ENCODE measurements at regions not wholly inside any gene's neighbourhood (a gene's known extent, or its start where the extent isn't known, plus 50 kb on each side); places are given as distances from the start of the nearest gene placed in this dataset.

DNA sequence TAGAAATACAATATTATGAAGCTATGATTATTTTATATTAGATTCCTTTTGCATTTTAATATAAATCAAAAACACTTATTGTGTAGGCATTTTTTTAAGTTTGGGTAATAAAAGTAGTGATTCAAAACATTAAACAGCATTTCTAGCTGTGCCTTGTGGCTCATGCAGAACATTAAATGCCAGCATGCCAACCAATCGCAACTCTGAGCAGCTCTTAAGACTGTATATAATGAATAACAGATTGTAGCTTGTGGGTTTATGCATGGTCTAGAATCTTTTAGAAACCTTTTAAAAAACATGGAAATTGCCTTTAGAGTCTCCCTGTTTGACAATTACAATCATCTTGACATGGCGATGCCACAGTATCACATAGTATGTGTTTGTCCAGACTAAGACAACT is 903.8 kb downstream of the EFNA5 start:
- DNase-seq: no peak

DNA sequence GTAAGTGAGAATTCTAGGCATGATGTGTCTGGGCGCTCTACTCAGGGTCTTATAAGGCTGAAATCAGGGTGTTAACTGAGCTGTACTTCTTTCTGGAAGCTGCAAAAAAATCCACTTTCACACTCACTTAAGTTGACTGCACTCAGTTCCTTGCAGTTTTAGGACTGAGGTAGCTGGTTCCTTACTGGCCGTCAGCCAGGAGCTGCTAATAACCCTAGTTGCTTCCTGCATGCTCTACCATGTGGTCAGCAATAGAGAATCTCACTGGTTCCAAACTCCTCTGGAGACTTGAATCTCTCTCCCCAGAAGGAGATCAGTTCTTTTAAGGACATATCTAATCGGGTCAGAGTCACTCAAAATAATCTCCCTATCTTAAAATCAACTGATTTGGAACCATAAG is 911.2 kb downstream of the EFNA5 start:
- DNase-seq: no peak

DNA sequence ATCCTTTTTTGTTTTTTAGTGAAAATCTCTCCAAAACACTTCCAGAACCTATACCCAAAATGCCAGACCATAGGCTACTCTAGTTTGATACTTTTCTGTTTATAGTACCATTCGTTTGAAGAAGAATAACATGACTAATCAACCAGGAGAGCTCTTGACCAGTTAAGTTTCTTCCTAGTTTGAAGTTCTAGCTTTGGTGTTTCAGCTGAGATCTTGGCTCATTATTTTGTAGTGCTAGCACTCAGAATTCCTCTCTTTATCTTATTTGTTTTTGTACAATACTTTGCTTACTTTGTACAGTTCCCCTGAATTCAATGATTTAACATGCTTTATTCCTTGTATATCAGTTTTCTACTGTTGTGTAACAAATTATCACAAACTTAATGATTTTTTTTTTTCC is 911.6 kb downstream of the EFNA5 start:
- DNase-seq: no peak

DNA sequence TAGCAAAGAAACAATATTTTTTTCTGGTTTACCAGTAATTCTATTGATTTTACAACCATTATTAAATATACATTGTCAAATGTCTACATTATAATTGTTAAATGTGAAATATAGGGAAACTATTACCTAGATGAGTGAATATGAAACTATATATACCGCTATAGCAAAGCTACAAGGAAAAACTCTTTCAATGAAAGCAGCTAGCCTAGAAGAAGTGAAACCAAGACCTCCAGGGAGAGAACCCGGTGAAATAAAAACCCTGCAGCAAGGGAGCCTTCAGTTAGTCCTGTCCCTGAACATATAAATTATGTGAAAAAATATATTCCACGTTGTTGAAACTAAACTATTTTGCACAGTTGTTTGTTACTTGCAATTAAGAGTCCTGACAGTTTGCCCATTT is 913.1 kb downstream of the EFNA5 start:
- no peak for DNase-seq

DNA sequence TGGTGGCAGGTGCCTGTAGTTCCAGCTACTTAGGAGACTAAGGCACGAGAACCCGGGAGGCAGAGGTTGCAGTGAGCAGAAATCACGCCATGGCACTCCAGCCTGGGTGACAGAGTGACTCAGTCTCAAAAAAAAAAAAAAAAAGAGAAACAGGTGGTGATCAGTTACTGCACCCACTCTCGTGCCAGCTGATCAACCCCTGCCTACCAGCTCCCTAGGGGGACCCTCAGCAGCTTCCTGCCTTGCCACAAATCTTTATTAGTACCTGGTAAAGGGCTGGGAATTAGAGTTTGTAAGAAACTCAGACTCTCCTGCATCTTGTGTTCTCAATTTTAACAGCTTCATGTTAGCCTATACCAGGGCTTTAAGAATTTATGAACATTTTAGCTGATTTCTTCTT is 914.9 kb downstream of the EFNA5 start:
- DNase-seq: no peak

DNA sequence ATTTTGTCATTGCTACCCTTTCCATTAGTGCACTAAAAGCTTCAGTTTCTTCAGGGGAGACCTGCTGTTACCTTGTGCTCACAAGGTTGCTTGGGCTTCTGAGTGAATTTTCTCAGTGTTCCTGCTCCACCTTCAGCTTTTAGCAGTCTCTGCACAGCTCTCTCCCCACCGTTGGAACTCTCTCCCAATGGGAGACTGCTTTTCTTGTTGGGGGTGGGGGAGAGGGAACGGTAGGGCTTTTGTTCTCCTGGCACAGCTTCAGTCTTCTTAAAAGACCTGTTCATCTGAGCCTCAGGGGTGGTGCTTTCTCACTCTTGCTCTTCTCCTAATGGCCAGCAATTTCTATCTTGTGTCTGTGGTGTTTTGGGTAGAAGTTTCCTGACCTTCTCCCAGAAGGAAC is 915.7 kb downstream of the EFNA5 start:
- no peak for DNase-seq

DNA sequence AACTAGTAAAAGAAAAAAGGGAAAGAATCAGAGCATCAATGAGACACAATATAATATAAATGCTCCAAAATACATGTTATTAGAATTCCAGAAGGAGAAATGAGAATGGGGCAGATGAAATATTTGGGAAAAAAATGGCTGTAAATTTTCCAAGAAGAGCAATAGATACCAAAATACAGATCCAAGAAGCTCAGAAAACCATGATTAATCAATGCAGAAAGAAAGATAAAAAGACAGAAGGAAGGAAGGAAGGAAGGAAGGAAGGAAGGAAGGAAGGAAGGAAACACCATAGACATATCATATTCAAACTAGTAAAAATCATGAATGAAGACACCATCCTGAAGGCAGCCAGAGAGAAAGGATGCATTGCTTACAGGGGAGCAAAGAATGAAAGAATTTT is 920.9 kb downstream of the EFNA5 start:
- no peak for DNase-seq

DNA sequence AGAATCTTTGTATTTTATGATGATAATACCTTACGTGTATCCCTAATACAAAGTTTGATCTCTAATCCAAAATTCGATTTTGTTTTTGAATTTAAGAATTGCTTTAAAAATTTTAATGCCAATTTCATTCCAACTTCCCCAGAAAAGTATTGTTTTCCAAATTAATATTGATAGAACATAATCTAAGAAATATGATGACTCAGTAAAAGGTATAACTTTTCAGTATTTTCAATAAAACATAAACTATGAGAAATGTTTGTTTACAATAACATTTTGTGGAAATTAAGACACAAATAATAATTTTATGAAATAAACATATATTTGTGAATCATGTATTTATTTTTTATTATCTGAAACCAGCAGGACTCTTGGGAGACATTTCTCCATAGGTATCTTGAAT is 931.6 kb downstream of the EFNA5 start:
- DNase-seq: no peak

DNA sequence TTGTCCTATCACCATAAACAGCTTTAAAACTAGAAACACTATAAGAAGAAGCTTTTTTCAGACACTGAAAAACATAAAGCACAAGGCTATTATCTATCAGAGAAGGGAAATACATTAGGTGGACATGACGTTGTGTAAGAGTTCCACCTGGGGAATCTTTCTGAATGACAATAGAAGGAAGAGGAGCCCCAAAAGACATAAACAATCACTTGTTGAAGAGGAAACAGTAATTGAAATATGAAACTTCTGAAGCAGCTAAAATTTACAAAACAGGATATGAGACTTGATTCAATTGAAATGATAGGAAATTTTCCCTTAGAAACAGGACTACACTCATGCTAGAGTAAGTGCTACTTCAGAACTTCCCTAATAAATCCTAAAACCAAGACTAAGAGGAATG is 933.6 kb downstream of the EFNA5 start:
- no peak for DNase-seq

DNA sequence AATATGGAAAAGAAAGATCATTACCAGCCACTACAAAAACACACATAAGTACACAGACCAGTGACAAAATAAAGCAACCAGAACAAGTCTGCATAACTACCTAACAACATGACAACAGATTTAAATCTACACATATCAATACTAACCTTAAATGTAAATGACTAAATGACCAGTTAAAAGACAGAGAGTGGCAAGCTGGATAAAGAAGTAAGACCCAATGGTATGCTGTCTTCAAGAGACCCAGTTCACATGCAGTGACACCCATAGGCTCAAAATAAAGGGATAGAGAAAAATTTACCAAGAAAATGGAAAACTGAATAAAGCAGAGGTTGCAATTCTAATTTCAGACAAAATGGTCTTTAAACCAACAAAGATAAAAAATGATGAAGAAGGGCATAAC is 938.1 kb downstream of the EFNA5 start:
- DNase-seq: no peak

DNA sequence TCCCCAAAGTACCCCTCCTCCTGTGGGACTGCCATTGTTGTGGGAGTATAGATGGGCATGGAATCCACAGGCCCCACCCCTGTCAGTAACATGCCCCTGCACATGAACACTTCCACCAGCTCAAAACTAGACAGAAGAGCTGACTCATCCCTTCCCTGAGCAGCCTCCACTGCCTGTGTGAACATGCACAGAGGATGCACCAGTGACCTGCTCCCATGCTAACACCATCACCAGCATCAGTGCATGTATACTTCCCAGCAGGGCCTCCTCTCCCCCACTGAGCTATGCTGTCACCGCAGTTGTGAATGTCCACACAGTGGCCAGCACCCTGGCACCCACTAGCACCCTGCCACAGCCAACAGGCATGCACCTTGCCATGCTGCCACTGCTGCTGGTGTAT is 939.8 kb downstream of the EFNA5 start:
- DNase-seq: no peak

DNA sequence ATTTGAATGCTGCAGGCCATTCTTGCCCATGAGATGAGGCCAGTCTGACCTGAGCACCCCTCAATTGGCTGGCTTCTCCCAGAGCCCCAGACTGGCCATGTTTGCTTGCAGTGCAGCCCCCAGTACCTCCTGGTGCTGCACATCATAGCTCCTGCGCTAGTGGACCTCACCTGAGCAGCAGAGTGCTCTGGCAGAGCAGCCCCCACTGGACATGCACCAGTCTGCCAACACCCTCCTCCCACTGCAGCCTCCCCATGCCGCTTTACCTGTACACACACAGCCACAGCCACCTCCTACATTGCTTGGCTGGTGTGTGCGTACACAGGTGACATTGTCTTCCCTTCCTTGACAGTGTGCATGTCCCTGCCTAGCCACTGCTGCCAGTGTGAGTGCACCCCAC is 940.2 kb downstream of the EFNA5 start:
- DNase-seq: no peak

DNA sequence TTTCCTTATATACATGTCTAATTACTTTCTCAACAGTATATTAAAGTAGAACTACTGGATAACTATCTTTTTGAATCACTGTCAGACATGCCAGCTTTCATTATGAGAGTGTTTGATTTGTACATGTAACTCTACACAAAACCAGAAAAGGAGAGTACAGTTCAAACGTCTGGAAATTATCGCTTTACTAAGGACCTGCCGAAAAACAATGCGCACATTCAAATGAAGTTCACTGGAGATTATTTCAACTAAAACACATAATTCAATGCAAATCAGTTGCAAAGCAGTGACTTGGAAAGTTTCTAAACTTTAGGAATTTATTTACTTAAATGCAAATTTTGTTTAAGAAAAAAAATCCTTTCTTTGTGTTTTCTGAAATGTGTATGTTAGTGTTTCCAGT is 942.5 kb downstream of the EFNA5 start:
- DNase-seq: no peak

DNA sequence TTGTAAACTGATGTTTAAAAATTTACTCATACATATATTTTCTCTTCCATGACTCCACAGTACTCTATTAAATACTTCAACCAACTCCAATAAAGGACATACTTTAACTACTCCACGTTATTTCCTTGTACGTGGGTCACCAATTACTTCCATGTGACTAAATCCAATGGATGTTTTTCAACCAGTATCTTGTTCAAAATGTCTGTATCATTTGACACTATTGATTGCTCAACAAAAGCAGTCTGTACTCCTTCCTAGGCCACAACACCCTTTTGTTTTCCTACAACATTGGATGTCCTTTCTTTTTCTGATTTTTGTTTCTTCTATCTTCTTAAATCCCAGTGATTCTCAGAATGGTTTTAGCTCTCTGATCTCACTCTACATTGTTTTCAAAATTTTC is 943.7 kb downstream of the EFNA5 start:
- no peak for DNase-seq

DNA sequence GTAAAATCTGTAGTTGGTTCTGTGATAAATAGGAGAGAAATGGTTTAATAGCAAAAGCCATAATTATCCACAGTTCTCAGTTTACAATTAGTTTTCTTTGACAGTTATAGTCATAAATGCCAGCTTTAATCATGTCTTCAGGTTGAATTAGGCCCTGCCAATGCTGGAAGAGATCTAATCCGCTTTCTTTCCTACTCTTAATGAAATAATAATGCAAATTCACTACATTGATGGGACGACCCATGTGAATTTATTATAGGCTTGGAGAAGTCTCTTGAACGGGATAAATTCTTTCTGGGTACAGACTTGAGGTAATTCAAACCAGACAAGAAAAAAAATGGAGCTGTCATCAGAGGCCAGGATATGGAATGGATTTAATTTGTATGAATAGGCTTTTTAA is 950.4 kb downstream of the EFNA5 start:
- DNase-seq: no peak

DNA sequence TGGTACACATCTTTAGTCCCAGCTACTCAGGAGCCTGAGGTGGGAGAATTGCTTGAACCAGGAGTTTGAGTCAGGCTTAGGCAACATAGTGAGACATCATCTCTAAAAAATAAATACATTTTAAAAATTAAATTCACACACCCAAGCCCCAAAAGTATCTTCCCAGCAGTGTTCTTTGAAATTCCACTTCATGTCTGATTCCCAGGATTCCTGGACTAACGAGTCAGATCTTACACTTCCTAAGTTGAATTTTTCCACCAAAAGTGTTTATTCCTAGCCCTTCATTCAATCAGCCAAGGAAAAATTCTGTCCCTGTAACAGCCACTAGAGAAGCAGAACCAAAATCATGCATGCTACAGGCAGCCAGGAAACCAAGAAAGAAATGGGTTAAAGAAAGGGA is 970.9 kb downstream of the EFNA5 start:
- DNase-seq: no peak

DNA sequence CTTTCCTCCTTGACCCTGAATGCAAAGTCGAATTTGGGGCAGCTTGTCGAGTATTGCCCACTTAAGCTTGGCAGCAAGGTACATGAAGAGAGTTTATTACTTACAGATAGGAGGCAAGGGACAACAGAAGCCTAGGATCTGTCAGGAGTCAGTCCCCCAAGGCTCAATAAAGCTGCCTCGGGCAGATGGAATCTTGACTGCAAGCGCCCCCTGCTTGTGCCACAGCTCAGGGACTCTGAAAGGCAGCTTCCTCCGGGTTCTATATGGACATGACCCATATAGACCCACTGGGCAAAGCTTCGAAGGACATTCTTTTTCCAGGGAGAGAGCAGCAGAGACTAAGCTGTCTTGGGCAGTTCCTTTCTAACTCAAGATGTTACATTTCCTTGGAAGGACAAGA is 971.5 kb downstream of the EFNA5 start:
- no peak for DNase-seq

DNA sequence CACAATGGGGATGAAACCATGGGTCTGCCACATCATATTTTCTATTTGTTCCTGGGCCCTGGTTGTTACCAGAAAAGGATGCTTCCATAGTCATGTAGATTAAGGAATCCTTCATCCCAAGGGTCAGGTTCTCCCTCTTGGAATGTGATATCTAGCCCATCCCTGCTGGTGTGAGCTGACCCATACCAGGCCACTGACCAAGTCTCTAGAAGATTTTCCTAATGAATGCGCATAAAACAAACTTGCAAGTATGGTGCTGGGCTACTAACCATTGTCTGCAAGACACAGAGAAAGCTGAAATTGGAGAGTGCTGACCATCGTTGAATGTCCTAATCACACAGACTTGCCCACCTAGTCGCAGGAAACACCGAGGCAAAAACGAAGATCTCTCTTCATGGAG is 972.6 kb downstream of the EFNA5 start:
- DNase-seq: no peak

DNA sequence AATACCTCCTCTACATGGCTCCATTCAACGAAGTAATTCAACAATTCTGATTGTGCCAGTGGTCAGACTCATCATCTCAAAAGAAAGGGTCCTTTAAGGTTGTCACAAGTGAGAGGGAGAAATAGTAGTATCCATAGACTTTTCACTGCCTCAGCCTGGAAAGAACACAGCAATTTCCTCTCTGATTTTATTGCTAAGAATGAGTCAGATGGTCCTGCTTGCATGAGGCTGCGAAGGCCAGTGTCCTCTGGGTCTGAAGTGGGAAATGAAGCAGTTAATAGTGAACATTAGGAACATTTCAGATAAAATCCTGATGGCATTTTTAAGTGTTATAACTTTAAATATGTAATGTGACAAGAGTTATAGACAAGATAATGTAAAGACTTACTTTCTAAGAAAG is 979.0 kb downstream of the EFNA5 start:
- DNase-seq: no peak

DNA sequence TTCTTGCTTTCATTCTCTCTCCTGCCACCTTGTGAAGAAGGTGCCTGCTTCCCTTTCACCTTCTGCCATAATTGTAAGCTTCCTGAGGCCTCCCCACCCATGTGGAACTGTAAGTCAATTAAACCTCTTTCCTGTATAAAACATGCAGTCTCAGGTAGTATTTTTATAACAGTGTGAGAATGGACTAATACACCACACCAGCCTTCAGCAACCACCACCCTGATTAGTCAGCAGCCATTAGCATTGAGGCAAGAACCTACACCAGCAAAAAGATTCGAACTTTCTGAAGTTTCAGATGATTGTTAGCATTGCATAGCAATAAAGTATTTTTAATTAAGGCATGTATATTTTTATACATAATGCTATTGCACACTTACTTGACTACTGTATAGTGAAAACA is 980.2 kb downstream of the EFNA5 start:
- DNase-seq: no peak

DNA sequence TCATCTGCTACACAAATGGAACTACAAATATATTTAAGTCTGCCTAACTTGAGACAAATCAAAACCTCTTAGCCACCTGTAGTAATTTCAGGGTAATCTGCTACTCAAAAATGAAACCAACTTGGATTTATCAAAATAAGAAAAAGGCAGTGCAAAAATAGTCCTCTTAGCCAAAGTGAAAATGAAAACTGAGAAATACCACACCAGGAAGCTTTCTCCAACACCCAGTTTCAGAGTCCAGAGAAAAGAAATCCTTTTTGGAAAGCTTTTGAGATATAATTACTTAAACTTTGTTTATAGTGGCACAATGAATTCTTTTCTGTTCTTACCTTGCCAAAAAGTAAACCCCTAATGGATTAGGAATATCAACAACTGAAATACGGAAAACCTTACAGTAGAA is 990.4 kb downstream of the EFNA5 start:
- no peak for DNase-seq

DNA sequence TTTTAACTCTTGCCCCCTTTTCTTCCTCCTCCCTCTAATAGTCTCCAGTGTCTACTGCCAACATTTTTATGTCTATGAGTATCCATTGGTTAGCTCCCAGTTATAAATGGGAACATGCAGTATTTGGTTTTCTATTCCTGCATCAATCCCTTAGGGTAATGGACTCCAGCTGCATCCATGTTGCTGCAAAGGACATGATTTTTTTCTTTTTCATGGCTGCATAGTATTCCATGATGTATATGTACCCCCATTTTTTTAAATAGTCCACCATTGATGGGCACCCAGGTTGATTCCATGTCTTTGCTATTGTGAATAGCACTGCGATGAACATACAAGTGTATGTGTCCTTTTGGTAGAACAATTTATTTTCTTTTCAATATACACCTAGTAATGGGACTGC is 993.7 kb downstream of the EFNA5 start:
- DNase-seq: no peak

DNA sequence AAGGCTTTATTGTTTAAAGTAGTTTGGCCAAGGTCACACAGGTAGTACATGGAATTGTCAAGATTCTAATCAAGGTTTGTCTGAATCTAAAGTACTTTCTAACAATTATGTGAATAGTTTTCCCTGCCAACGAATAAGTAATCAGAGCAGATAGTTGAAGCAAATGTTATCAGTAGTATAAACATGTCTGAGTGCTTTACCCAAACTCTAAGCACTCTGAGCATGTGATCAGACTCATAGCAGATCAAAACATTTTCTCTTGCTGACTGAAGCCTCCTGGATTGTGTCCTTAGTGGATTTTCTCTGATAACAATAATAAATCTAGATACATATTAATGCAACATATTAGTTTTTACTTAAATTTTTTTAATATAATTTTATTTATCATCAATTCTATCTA is 995.0 kb downstream of the EFNA5 start:
- no peak for DNase-seq

DNA sequence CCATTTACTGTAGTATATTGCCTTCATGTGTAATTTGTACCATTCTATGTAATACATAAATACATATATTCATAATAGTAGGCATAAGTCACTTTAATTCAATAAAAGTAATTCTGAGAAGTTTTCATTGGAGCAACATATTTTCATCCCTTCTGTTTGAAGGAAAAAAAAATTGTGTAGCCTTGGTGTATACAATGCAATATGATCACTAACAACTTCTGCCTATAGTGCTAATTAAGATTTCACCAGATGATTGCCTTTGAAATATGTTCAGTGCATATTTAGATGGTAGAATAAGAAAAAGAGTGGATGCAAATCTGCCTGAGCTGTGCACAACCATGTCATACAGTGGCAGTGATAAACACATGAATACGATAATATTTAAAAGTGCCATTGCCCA is 996.8 kb downstream of the EFNA5 start:
- no peak for DNase-seq

DNA sequence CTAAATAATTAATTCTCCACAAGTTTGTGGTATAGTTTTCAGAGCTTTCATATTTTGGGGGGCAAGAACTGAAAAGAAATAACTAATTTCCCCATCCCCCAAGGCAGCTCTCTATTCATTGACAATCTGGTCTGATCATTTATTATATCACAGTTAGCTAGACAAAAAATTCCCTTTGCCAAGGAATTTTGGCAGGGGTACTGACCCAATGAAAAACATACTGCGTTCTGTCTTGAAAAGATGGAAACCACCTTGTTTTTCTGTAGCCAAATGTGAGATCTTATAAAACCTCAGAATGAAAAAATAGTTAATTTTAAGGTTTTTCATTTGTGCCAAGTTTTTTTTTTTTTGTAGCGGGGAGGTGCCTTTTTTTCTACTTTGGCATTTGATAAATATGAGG is 1008.9 kb downstream of the EFNA5 start:
- DNase-seq: no peak

DNA sequence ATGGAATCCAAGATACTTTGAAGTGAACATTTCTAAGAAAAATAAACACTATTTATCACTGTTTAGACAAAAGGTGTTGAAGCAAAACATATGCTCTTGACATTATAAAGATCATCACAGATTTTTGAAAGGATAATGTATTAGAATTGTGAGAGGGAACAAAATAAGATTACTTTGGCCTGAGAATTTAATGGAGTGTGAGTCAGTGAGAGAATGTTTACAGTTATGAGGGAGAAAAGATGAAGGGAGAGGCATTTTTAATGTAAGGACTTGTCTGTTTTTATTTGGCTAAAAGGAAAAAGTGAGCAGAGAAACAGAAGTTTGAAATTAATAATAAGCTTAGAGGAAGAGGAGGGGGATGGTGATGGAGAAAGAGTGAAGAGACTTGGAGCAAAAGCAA is 1010.1 kb downstream of the EFNA5 start:
- DNase-seq: no peak

DNA sequence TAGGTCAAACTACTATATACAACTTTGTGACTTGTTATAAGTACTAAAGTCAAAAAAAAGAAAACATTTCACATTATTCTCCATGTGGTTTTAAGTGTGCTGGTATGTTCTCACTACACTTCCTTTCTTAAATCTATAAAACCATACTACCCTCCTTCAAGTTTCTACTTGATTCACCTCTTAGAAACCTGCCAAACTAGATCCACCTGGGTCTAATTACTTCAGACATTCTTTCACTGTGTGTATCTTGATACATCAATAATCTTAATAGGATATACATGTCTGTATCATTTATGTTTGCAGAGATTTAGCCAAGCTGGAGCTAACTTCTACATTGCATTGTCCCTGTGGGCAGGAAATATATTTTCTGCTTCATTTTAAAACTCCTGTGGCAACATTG is 1012.6 kb downstream of the EFNA5 start:
- DNase-seq: no peak

All from CD4-positive, alpha-beta T cell treated with Interleukin-4 for 4 hours (primary cell).